Gastrocnemius medialis (tissue), 4 donors: ENCODE measurements at regions not wholly inside any gene's neighbourhood (a gene's known extent, or its start where the extent isn't known, plus 50 kb on each side); places are given as distances from the start of the nearest gene placed in this dataset.

Experiments
- ATAC-seq, 2 donors: fragments of 150-250 bp; one replicate each; pipeline ENCODE4 v1.9.1; 2016
- DNase-seq, 2 donors: peaks; one replicate each; pipeline ENCODE4 v3.0.0-alpha.2; 2019
- H3K27ac ChIP-seq, 4 donors: fragments of 200-600 bp; sonication (generic); 1 replicate in 1 of 4; 2 replicates in 3 of 4; pipeline ENCODE4 v1.5.1; 2016 to 2018; ENCODE audit warnings: mild to moderate bottlenecking in 2 of 4, moderate library complexity in 1 of 4
- H3K27me3 ChIP-seq, 3 donors: fragments of 200-600 bp; sonication (generic) in 2 of 3; 1 replicate in 1 of 3; 2 replicates in 2 of 3; pipeline versions ENCODE4 v1.5.1 to v1.6.0; 2016 to 2019; ENCODE audit warnings: mild to moderate bottlenecking in 1 of 3, moderate library complexity in 1 of 3
- H3K36me3 ChIP-seq, 2 donors: fragments of 200-600 bp; sonication (generic) in 1 of 2; one replicate each; pipeline ENCODE4 v1.5.1; 2017 to 2018
- H3K4me1 ChIP-seq, 2 donors: fragments of 200-600 bp; sonication (generic) in 1 of 2; one replicate each; pipeline ENCODE4 v1.5.1; 2016 to 2017; ENCODE audit warnings: mild to moderate bottlenecking in 2 of 2
- H3K4me3 ChIP-seq, 4 donors: fragments of 200-600 bp; sonication (generic) in 3 of 4; 1 replicate in 1 of 4; 2 replicates in 3 of 4; pipeline ENCODE4 v1.5.1; 2016 to 2019; ENCODE audit warnings: mild to moderate bottlenecking in 2 of 4
- H3K9me3 ChIP-seq, 3 donors: fragments of 200-600 bp; sonication (generic) in 2 of 3; 1 replicate in 1 of 3; 2 replicates in 2 of 3; pipeline ENCODE4 v1.5.1; 2016 to 2019
- CTCF ChIP-seq, 5 experiments: fragments of 450-650 bp in 3 of 5; fragments of 200-600 bp in 2 of 5; sonication (generic) in 2 of 5; IDR thresholded peaks in 4 of 5; conservative IDR thresholded peaks in 1 of 5; 1 replicate in 4 of 5; 2 replicates in 1 of 5; pipeline ENCODE4 v1.5.1; 2016 to 2019; ENCODE audit warnings: antibody characterized with exemption in 5 of 5, mild to moderate bottlenecking in 3 of 5, moderate library complexity in 3 of 5
- POLR2A ChIP-seq, 2 donors: fragments of 450-650 bp; IDR thresholded peaks; one replicate each; pipeline ENCODE4 v1.6.1; 2017; ENCODE audit warnings: antibody characterized with exemption in 2 of 2, mild to moderate bottlenecking in 2 of 2, moderate library complexity in 2 of 2
- in situ Hi-C, 4 donors: fragments of 200-750 bp; cut with MboI; loops; one replicate each; pipeline versions ENCODE4 v1.15.0 to v1.8.0; 2017; ENCODE audit warnings: low sequenced_read_pairs in 4 of 4
- intact Hi-C: fragments of 100-400 bp; cut with DNase I; formaldehyde crosslinking; loops from one replicate; pipeline ENCODE4 v1.15.1; 2023; ENCODE audit warnings: low total_unique reads

- no peaks in the 10 kb centered on the region for H3K27me3 ChIP-seq
- no peak overlapping the region for H3K27ac ChIP-seq
- ATAC-seq (no peak), DNase-seq (no peak)
- H3K9me3 ChIP-seq = no peaks in the 10 kb centered on the region
- no peaks in the 10 kb centered on the region for H3K4me1 ChIP-seq
- in situ Hi-C loops (no loop called here), intact Hi-C loops (no loop called here)
- TF ChIP-seq POLR2A (IDR thresholded peaks at IDR 0.05) (no peak), CTCF (IDR thresholded peaks at IDR 0.05 in 4 of 5, conservative IDR thresholded peaks at IDR 0.05 in 1 of 5) (no peak)
- no peak overlapping the region for H3K4me3 ChIP-seq
- H3K36me3 ChIP-seq = no peaks in the 10 kb centered on the region
These were observed 200.6 kb upstream of the NCKAP5 start for GRCh38 chr2:133768658-133769435.

- TF ChIP-seq CTCF (IDR thresholded peaks at IDR 0.05 in 4 of 5, conservative IDR thresholded peaks at IDR 0.05 in 1 of 5) (no peak), POLR2A (IDR thresholded peaks at IDR 0.05) (no peak)
- H3K4me3 ChIP-seq = no peak overlapping the region
- no peaks in the 10 kb centered on the region for H3K4me1 ChIP-seq
- DNase-seq = no peak
- H3K36me3 ChIP-seq = no peaks in the 10 kb centered on the region
- in situ Hi-C loops (no loop called here), intact Hi-C loops (loop anchor here (10.0 kb wide), 1 partner anchor 99 kb away; no protein-coding TSS in a partner anchor)
- H3K9me3 ChIP-seq = no peaks in the 10 kb centered on the region
- H3K27me3 ChIP-seq = no peaks in the 10 kb centered on the region
- peak in 1 of 2 donors; percentile 36 for ATAC-seq
- no peak overlapping the region for H3K27ac ChIP-seq
These were observed 205.8 kb upstream of the NCKAP5 start for GRCh38 chr2:133773854-133774653.

- Histone ChIP-seq H3K27me3 (no peaks in the 10 kb centered on the region), H3K4me3 (no peak overlapping the region), H3K9me3 (no peaks in the 10 kb centered on the region), H3K36me3 (no peaks in the 10 kb centered on the region), H3K27ac (no peak overlapping the region), H3K4me1 (no peaks in the 10 kb centered on the region)
- intact Hi-C loops (loop anchor here (10.0 kb wide), 1 partner anchor 100 kb away; no protein-coding TSS in a partner anchor), in situ Hi-C loops (no loop called here)
- DNase-seq (no peak), ATAC-seq (no peak)
- TF ChIP-seq CTCF (IDR thresholded peaks at IDR 0.05 in 4 of 5, conservative IDR thresholded peaks at IDR 0.05 in 1 of 5) (no peak), POLR2A (IDR thresholded peaks at IDR 0.05) (no peak)
These were observed 206.4 kb upstream of the NCKAP5 start for GRCh38 chr2:133774654-133775015.

- TF ChIP-seq POLR2A (IDR thresholded peaks at IDR 0.05) (no peak), CTCF (IDR thresholded peaks at IDR 0.05 in 4 of 5, conservative IDR thresholded peaks at IDR 0.05 in 1 of 5) (no peak)
- no peaks in the 10 kb centered on the region for H3K36me3 ChIP-seq
- intact Hi-C loops = loop anchor here (10.0 kb wide), 1 partner anchor 102 kb away; no protein-coding TSS in a partner anchor
- H3K27ac ChIP-seq = no peak overlapping the region
- no peaks in the 10 kb centered on the region for H3K27me3 ChIP-seq
- in situ Hi-C loops = no loop called here
- H3K4me1 ChIP-seq = no peaks in the 10 kb centered on the region
- no peak overlapping the region for H3K4me3 ChIP-seq
- no peak for DNase-seq
- H3K9me3 ChIP-seq = no peaks in the 10 kb centered on the region
- ATAC-seq = no peak
These were observed 208.8 kb upstream of the NCKAP5 start for GRCh38 chr2:133776936-133777573.
